ENCODE measurements at regions not wholly inside any gene's neighbourhood (a gene's known extent, or its start where the extent isn't known, plus 50 kb on each side); places are given as distances from the start of the nearest gene placed in this dataset.

GRCh38 chr15:96092186-96092585 is 238.3 kb upstream of the NR2F2 start:
- no peak for DNase-seq

- DNase-seq, result no peak
These were observed 237.4 kb upstream of the NR2F2 start for GRCh38 chr15:96093063-96093462.

GRCh38 chr15:96097661-96098060 is 232.8 kb upstream of the NR2F2 start:
- DNase-seq, result no peak

- no peak for DNase-seq
These were observed 227.9 kb upstream of the NR2F2 start for GRCh38 chr15:96102631-96103030.

GRCh38 chr15:96106181-96106580 is 224.3 kb upstream of the NR2F2 start:
- no peak for DNase-seq

GRCh38 chr15:96106628-96107027 is 223.9 kb upstream of the NR2F2 start:
- DNase-seq, result no peak

- DNase-seq, result no peak
These were observed 222.6 kb upstream of the NR2F2 start for GRCh38 chr15:96107916-96108315.

GRCh38 chr15:96108405-96108804 is 222.1 kb upstream of the NR2F2 start:
- DNase-seq, result no peak

GRCh38 chr15:96109820-96110219 is 220.7 kb upstream of the NR2F2 start:
- no peak for DNase-seq

- DNase-seq, result no peak
These were observed 218.5 kb upstream of the NR2F2 start for GRCh38 chr15:96112018-96112417.

- no peak for DNase-seq
These were observed 214.9 kb upstream of the NR2F2 start for GRCh38 chr15:96115642-96116041.

- DNase-seq, result no peak
These were observed 213.2 kb upstream of the NR2F2 start for GRCh38 chr15:96117270-96117669.

GRCh38 chr15:96119734-96120133 is 210.8 kb upstream of the NR2F2 start:
- DNase-seq, result no peak

GRCh38 chr15:96121086-96121920 is 209.2 kb upstream of the NR2F2 start:
- DNase-seq, result no peak

- DNase-seq, result no peak
These were observed 208.1 kb upstream of the NR2F2 start for GRCh38 chr15:96122077-96123027.

- DNase-seq, result no peak
These were observed 207.5 kb upstream of the NR2F2 start for GRCh38 chr15:96123028-96123400.

GRCh38 chr15:96123630-96124187 is 206.8 kb upstream of the NR2F2 start:
- no peak for DNase-seq

- DNase-seq, result no peak
These were observed 206.1 kb upstream of the NR2F2 start for GRCh38 chr15:96124436-96124835.

- no peak for DNase-seq
These were observed 204.6 kb upstream of the NR2F2 start for GRCh38 chr15:96125721-96126415.

- DNase-seq, result no peak
These were observed 203.6 kb upstream of the NR2F2 start for GRCh38 chr15:96126859-96127258.

- no peak for DNase-seq
These were observed 199.8 kb upstream of the NR2F2 start for GRCh38 chr15:96130734-96131133.

- no peak for DNase-seq
These were observed 198.4 kb upstream of the NR2F2 start for GRCh38 chr15:96132126-96132525.
